ENCODE measurements at regions not wholly inside any gene's neighbourhood (a gene's known extent, or its start where the extent isn't known, plus 50 kb on each side); places are given as distances from the start of the nearest gene placed in this dataset.

DNA sequence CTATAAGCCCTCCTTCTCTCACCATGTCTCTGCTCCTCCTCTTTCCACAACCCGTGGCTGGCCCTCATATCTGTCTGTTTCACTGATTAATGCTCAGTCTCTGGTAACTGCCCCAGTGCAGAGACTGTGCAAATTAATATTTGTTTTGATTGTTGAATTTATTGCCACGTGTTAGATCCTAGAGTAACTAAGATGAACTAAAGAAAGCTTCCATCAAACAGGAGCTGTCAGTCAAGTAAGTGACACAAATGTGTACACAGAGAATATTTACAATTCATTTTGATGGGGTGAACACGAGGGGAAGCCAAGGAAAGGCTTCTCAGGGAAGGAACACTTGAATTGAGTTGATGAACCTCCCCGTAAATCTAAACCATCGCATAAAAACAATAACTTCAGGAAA lies 182.5 kb downstream of the BAMBI start:
- TF ChIP-seq, protein P1, sequence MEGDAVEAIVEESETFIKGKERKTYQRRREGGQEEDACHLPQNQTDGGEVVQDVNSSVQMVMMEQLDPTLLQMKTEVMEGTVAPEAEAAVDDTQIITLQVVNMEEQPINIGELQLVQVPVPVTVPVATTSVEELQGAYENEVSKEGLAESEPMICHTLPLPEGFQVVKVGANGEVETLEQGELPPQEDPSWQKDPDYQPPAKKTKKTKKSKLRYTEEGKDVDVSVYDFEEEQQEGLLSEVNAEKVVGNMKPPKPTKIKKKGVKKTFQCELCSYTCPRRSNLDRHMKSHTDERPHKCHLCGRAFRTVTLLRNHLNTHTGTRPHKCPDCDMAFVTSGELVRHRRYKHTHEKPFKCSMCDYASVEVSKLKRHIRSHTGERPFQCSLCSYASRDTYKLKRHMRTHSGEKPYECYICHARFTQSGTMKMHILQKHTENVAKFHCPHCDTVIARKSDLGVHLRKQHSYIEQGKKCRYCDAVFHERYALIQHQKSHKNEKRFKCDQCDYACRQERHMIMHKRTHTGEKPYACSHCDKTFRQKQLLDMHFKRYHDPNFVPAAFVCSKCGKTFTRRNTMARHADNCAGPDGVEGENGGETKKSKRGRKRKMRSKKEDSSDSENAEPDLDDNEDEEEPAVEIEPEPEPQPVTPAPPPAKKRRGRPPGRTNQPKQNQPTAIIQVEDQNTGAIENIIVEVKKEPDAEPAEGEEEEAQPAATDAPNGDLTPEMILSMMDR (IDR thresholded peaks at IDR 0.05) = no peak
- TF ChIP-seq POLR2A (IDR thresholded peaks at IDR 0.05) = no peak
